H9 (cell line): ENCODE measurements at regions not wholly inside any gene's neighbourhood (a gene's known extent, or its start where the extent isn't known, plus 50 kb on each side); places are given as distances from the start of the nearest gene placed in this dataset.

ENCODE experiments used
- DNase-seq: peaks from one replicate; pipeline ENCODE4 v3.0.0-alpha.2; 2017
- H2AFZ ChIP-seq: one replicate; pipeline ENCODE4 v1.6.1; 2013; ENCODE audit warnings: mild to moderate bottlenecking, low read length, control low read depth, moderate library complexity
- H2AK5ac ChIP-seq: 2 replicates; pipeline ENCODE4 v1.6.1; 2013; ENCODE audit warnings: low read length, control low read depth, mixed read lengths; ENCODE audit not compliant: insufficient read length
- H2BK120ac ChIP-seq: one replicate; pipeline ENCODE4 v1.6.1; 2013; ENCODE audit warnings: low read depth, mild to moderate bottlenecking, low read length, control low read depth, inconsistent platforms; ENCODE audit not compliant: poor library complexity, severe bottlenecking
- H2BK12ac ChIP-seq: 2 replicates; pipeline ENCODE4 v1.6.1; 2013; ENCODE audit warnings: low read length, control low read depth, mixed read lengths, low read depth; ENCODE audit not compliant: insufficient read length
- H2BK15ac ChIP-seq: 2 replicates; pipeline ENCODE4 v1.6.1; 2013; ENCODE audit warnings: low read depth, low read length, control low read depth
- H2BK20ac ChIP-seq: one replicate; pipeline ENCODE4 v1.6.1; 2013; ENCODE audit warnings: low read depth, mild to moderate bottlenecking, low read length, control low read depth, inconsistent platforms; ENCODE audit not compliant: poor library complexity, severe bottlenecking
- H2BK5ac ChIP-seq: 2 replicates; pipeline ENCODE4 v1.6.1; 2013; ENCODE audit warnings: low read length, control low read depth, mixed read lengths; ENCODE audit not compliant: insufficient read length
- H3K14ac ChIP-seq: 2 replicates; pipeline ENCODE4 v1.6.1; 2013; ENCODE audit warnings: low read length, control low read depth; ENCODE audit not compliant: insufficient read depth
- H3K18ac ChIP-seq: 2 replicates; pipeline ENCODE4 v1.6.1; 2013; ENCODE audit warnings: low read depth, mild to moderate bottlenecking, mixed read lengths, low read length, control low read depth; ENCODE audit not compliant: insufficient read length
- H3K23ac ChIP-seq: 2 replicates; pipeline ENCODE4 v1.6.1; 2013; ENCODE audit warnings: low read length, control low read depth, mixed read lengths, low read depth; ENCODE audit not compliant: insufficient read length
- H3K23me2 ChIP-seq: 2 replicates; pipeline ENCODE4 v1.6.1; 2013; ENCODE audit warnings: low read depth, mild to moderate bottlenecking, mixed read lengths, low read length, control low read depth; ENCODE audit not compliant: insufficient read length, poor library complexity, severe bottlenecking
- H3K27ac ChIP-seq: 2 replicates; pipeline ENCODE4 v1.5.1; 2013; ENCODE audit warnings: low read length, control low read depth, mixed read lengths, low read depth; ENCODE audit not compliant: insufficient read length
- H3K27me3 ChIP-seq: 2 replicates; pipeline ENCODE4 v1.6.1; 2013; ENCODE audit warnings: low read length, control low read depth, inconsistent platforms; ENCODE audit not compliant: insufficient read depth
- H3K4ac ChIP-seq: 2 replicates; pipeline ENCODE4 v1.6.1; 2013; ENCODE audit warnings: low read depth, mild to moderate bottlenecking, control low read depth, inconsistent platforms, low read length, moderate library complexity
- H3K4me1 ChIP-seq: 2 replicates; pipeline ENCODE4 v1.6.1; 2013; ENCODE audit warnings: low read length, control low read depth, inconsistent platforms; ENCODE audit not compliant: insufficient read depth
- H3K4me2 ChIP-seq: 2 replicates; pipeline ENCODE4 v1.6.1; 2013; ENCODE audit warnings: low read length, control low read depth, mixed read lengths; ENCODE audit not compliant: insufficient read length, insufficient read depth
- H3K56ac ChIP-seq: 2 replicates; pipeline ENCODE4 v1.6.1; 2013; ENCODE audit warnings: low read depth, mild to moderate bottlenecking, mixed read lengths, low read length, control low read depth; ENCODE audit not compliant: insufficient read length
- H3K79me1 ChIP-seq: 2 replicates; pipeline ENCODE4 v1.6.1; 2013; ENCODE audit warnings: low read depth, mild to moderate bottlenecking, moderate library complexity, low read length, control low read depth, inconsistent platforms; ENCODE audit not compliant: insufficient read depth, poor library complexity, severe bottlenecking
- H3K79me2 ChIP-seq: 2 replicates; pipeline ENCODE4 v1.6.1; 2013; ENCODE audit warnings: low read length, control low read depth, inconsistent platforms; ENCODE audit not compliant: insufficient read depth
- H3K9ac ChIP-seq: 2 replicates; pipeline ENCODE4 v1.6.1; 2013; ENCODE audit warnings: low read length, control low read depth, mixed read lengths; ENCODE audit not compliant: insufficient read length; ENCODE audit errors: extremely low read depth
- H3K9me3 ChIP-seq: one replicate; pipeline ENCODE4 v1.6.1; 2013; ENCODE audit warnings: low read depth, low read length, inconsistent platforms; ENCODE audit not compliant: control insufficient read depth
- H3T11ph ChIP-seq: one replicate; pipeline ENCODE4 v1.6.1; 2013; ENCODE audit warnings: mild to moderate bottlenecking, low read length, control low read depth, inconsistent platforms
- H4K20me1 ChIP-seq: one replicate; pipeline ENCODE4 v1.6.1; 2013; ENCODE audit not compliant: control insufficient read depth, insufficient read length, insufficient read depth
- H4K5ac ChIP-seq: 2 replicates; pipeline ENCODE4 v1.6.1; 2013; ENCODE audit warnings: low read depth, mild to moderate bottlenecking, mixed read lengths, low read length, control low read depth; ENCODE audit not compliant: insufficient read length
- H4K8ac ChIP-seq: replicated peaks from 2 replicates; pipeline ENCODE4 v1.6.1; 2013; ENCODE audit warnings: low read length, control low read depth, mixed read lengths, low read depth; ENCODE audit not compliant: insufficient read length
- H4K91ac ChIP-seq: 2 replicates; pipeline ENCODE4 v1.6.1; 2013; ENCODE audit warnings: low read depth, mild to moderate bottlenecking, moderate library complexity, mixed read lengths, low read length, control low read depth; ENCODE audit not compliant: insufficient read length
- H3K27ac Mint-ChIP-seq, 3 experiments: 2 replicates in 2 of 3; 3 replicates in 1 of 3; pipeline ENCODE4 v1.8.0; 2020 to 2021; ENCODE audit warnings: mixed read lengths in 3 of 3, mild to moderate bottlenecking in 1 of 3, moderate library complexity in 1 of 3
- H3K27me3 Mint-ChIP-seq: 2 replicates; pipeline ENCODE4 v1.8.0; 2021; ENCODE audit warnings: low read depth, mild to moderate bottlenecking, moderate library complexity, mixed read lengths
- H3K36me3 Mint-ChIP-seq, 3 experiments: 2 replicates in 2 of 3; 3 replicates in 1 of 3; pipeline ENCODE4 v1.8.0; 2020 to 2021; ENCODE audit warnings: low read depth in 3 of 3, mixed read lengths in 3 of 3; ENCODE audit not compliant: insufficient read depth in 1 of 3
- H3K4me1 Mint-ChIP-seq, 2 experiments: 2 replicates each; pipeline ENCODE4 v1.8.0; 2020; ENCODE audit warnings: mixed read lengths in 2 of 2
- H3K4me3 Mint-ChIP-seq, 2 experiments: 2 replicates in 1 of 2; 3 replicates in 1 of 2; pipeline ENCODE4 v1.8.0; 2020 to 2021; ENCODE audit warnings: mild to moderate bottlenecking in 2 of 2, mixed read lengths in 2 of 2, moderate library complexity in 1 of 2
- H3K9me3 Mint-ChIP-seq, 2 experiments: 2 replicates in 1 of 2; 3 replicates in 1 of 2; pipeline ENCODE4 v1.8.0; 2020; ENCODE audit warnings: mild to moderate bottlenecking in 2 of 2, mixed read lengths in 2 of 2, moderate library complexity in 1 of 2
- WGBS: extraction: QIAGEN DNeasy Blood & Tissue Kit; methylation state at CpG from one replicate; pipeline ENCODE4 v1.1.7; 2013; ENCODE audit warnings: missing lambda C conversion rate, low lambda C conversion rate, mixed read lengths; ENCODE audit not compliant: insufficient read length; ENCODE audit errors: extremely low coverage; 5-methylcytosine and 5-hydroxymethylcytosine counted together
- TF ChIP-seq, protein P1 (sequence below): fragments of 200-600 bp; sonication (generic); conservative IDR thresholded peaks from 3 replicates; pipeline ENCODE4 v1.8.0; 2021; ENCODE audit warnings: antibody characterized with exemption, mild to moderate bottlenecking

DNA sequence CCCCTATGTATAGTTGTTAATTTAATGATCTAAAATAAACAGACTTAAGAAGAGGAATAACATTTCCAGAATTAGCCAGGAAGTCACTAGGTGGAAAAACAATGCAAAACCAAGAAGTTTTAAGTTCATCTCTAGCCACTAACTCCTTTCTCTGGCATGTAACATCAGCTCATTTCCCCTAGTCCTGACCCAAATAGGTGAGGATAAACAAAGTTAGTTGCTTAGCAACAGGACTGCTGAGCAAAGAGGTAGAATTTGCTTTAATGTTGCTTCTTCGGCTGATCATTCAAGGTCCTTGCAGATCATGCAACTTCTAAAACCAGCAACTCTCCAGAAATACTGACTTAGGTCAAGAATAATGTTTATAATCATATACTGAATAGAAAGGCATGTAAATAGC lies 675.8 kb downstream of the CETN3 start:
- no peak overlapping the region for H2BK120ac ChIP-seq
- no peak overlapping the region for H3K27ac ChIP-seq
- no peak overlapping the region for H2BK20ac ChIP-seq
- no peak overlapping the region for H3K4ac ChIP-seq
- H2BK12ac ChIP-seq, result no peak overlapping the region
- Mint-ChIP-seq H3K27me3 (no peaks in the 10 kb centered on the region), H3K9me3 (no peaks in the 10 kb centered on the region), H3K4me3 (no peak overlapping the region), H3K27ac (no peak overlapping the region), H3K36me3 (no peaks in the 10 kb centered on the region), H3K4me1 (peaks cover 9 to 10% of the 10 kb centered on the region in 2 experiments)
- H3K79me2 ChIP-seq, result no peaks in the 10 kb centered on the region
- H2BK5ac ChIP-seq, result no peak overlapping the region
- H3K9me3 ChIP-seq, result no peaks in the 10 kb centered on the region
- H3K18ac ChIP-seq, result no peak overlapping the region
- no peak overlapping the region for H3K23ac ChIP-seq
- H4K5ac ChIP-seq, result no peak overlapping the region
- no peak overlapping the region for H3K4me2 ChIP-seq
- H2BK15ac ChIP-seq, result no peak overlapping the region
- no peaks in the 10 kb centered on the region for H3K27me3 ChIP-seq
- H4K20me1 ChIP-seq, result no peaks in the 10 kb centered on the region
- H3K23me2 ChIP-seq, result no peaks in the 10 kb centered on the region
- DNase-seq, result no peak
- no peak overlapping the region for H3K14ac ChIP-seq
- H3K4me1 ChIP-seq, result no peaks in the 10 kb centered on the region
- H4K8ac ChIP-seq, result no peak overlapping the region
- H2AK5ac ChIP-seq, result no peak overlapping the region
- no peak overlapping the region for H3T11ph ChIP-seq
- no peak overlapping the region for H3K9ac ChIP-seq
- H2AFZ ChIP-seq, result no peak overlapping the region
- TF ChIP-seq, protein P1, sequence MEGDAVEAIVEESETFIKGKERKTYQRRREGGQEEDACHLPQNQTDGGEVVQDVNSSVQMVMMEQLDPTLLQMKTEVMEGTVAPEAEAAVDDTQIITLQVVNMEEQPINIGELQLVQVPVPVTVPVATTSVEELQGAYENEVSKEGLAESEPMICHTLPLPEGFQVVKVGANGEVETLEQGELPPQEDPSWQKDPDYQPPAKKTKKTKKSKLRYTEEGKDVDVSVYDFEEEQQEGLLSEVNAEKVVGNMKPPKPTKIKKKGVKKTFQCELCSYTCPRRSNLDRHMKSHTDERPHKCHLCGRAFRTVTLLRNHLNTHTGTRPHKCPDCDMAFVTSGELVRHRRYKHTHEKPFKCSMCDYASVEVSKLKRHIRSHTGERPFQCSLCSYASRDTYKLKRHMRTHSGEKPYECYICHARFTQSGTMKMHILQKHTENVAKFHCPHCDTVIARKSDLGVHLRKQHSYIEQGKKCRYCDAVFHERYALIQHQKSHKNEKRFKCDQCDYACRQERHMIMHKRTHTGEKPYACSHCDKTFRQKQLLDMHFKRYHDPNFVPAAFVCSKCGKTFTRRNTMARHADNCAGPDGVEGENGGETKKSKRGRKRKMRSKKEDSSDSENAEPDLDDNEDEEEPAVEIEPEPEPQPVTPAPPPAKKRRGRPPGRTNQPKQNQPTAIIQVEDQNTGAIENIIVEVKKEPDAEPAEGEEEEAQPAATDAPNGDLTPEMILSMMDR, result no peak
- no peaks in the 10 kb centered on the region for H3K79me1 ChIP-seq
- no peak overlapping the region for H4K91ac ChIP-seq
- no peak overlapping the region for H3K56ac ChIP-seq
- no CpG with 5 or more reads among the region's 1 CpG for WGBS
